GM12878 (cell line): ENCODE measurements at regions not wholly inside any gene's neighbourhood (a gene's known extent, or its start where the extent isn't known, plus 50 kb on each side); places are given as distances from the start of the nearest gene placed in this dataset.

ENCODE experiments used
- ATAC-seq: fragments of 200-7000 bp; cut with Tn5 transposase; 3 replicates; pipeline ENCODE4 v1.9.1; 2020; ENCODE audit warnings: mild to moderate bottlenecking, moderate library complexity
- BruUV-seq: library from RNA; stranded (reverse); fragments of 400-500 nt; replicated peaks from 2 replicates; lab custom pipeline; 2021; lab: Mats Ljungman, UMichigan
- CTCF ChIA-PET: fragments of 300-600 bp; sonication (Branson Sonifier 250); formaldehyde crosslinking; extraction: SDS; loops from one replicate; lab custom pipeline; 2021; ENCODE audit warnings: inconsistent platforms; lab: Yijun Ruan, JAX
- POLR2A ChIA-PET: fragments of 350-600 bp; formaldehyde crosslinking; extraction: SDS; loops from one replicate; lab custom pipeline; 2021; ENCODE audit warnings: inconsistent platforms; lab: Charles Lee
- RAD21 ChIA-PET: fragments of 300-600 bp; sonication (Branson Sonifier 250); formaldehyde crosslinking; loops from one replicate; lab custom pipeline; 2023; ENCODE audit warnings: antibody characterized with exemption; ENCODE audit not compliant: unreplicated experiment; lab: Charles Lee
- SMC1A ChIA-PET: fragments of 300-600 bp; sonication (Branson Sonifier 250); formaldehyde crosslinking; loops from one replicate; lab custom pipeline; 2023; ENCODE audit not compliant: unreplicated experiment, uncharacterized antibody; lab: Charles Lee
- DNase-seq: peaks from one replicate; pipeline ENCODE4 v3.0.0-alpha.2; 2011; ENCODE audit warnings: low read depth, low spot score
- FAIRE-seq: peaks from 3 replicates; lab custom pipeline; 2011; peaks lifted over from hg19 to GRCh38; lab: Jason Lieb, UNC
- H2AFZ ChIP-seq: 2 replicates; pipeline ENCODE4 v1.6.0; 2011; ENCODE audit warnings: low read depth, low read length, control low read depth; ENCODE audit not compliant: control insufficient read depth
- H3K27ac ChIP-seq: 2 replicates; pipeline ENCODE4 v1.5.1; 2011; ENCODE audit warnings: control low read depth; ENCODE audit not compliant: control insufficient read depth, insufficient read depth
- H3K27me3 ChIP-seq, 2 experiments: replicated peaks in 1 of 2; 2 replicates each; pipeline versions ENCODE4 v1.6.0 to v1.6.1; 2011; ENCODE audit warnings: low read length in 1 of 2; ENCODE audit not compliant: control insufficient read depth in 2 of 2, insufficient read depth in 2 of 2
- H3K36me3 ChIP-seq, 2 experiments: 2 replicates each; pipeline ENCODE4 v1.5.1; 2011; ENCODE audit warnings: low read length in 1 of 2; ENCODE audit not compliant: control insufficient read depth in 2 of 2, insufficient read depth in 2 of 2
- H3K4me1 ChIP-seq: 2 replicates; pipeline ENCODE4 v1.6.1; 2011; ENCODE audit warnings: mild to moderate bottlenecking, low read length, moderate library complexity, mixed read lengths; ENCODE audit not compliant: control insufficient read depth, insufficient read depth
- H3K4me2 ChIP-seq: 2 replicates; pipeline ENCODE4 v1.6.0; 2011; ENCODE audit warnings: control low read depth; ENCODE audit not compliant: control insufficient read depth, insufficient read depth
- H3K4me3 ChIP-seq: fragments of 200-600 bp; sonication (generic); 2 replicates; pipeline ENCODE4 v1.5.1; 2016
- H3K79me2 ChIP-seq: 2 replicates; pipeline ENCODE4 v1.6.0; 2011; ENCODE audit warnings: low read length; ENCODE audit not compliant: control insufficient read depth, insufficient read depth
- H3K9ac ChIP-seq: 2 replicates; pipeline ENCODE4 v1.8.0; 2011; ENCODE audit warnings: low read length, control low read depth, mixed read lengths; ENCODE audit not compliant: control insufficient read depth, insufficient read depth
- H3K9me3 ChIP-seq: replicated peaks from 3 replicates; pipeline ENCODE4 v1.5.1; 2011; ENCODE audit warnings: mild to moderate bottlenecking, low read length; ENCODE audit not compliant: control insufficient read depth, insufficient read depth
- H4K20me1 ChIP-seq: 2 replicates; pipeline ENCODE4 v1.6.0; 2011; ENCODE audit not compliant: control insufficient read depth, insufficient read depth
- BCL11A ChIP-seq: IDR thresholded peaks from 2 replicates; pipeline ENCODE4 v1.6.1; 2011; ENCODE audit warnings: low read depth, low read length
- BHLHE40 ChIP-seq, 2 experiments: fragments of 450-650 bp in 1 of 2; IDR thresholded peaks; 2 replicates each; pipeline ENCODE4 v1.6.1; 2011 to 2017; ENCODE audit warnings: low read depth in 2 of 2, borderline replicate concordance in 1 of 2, improper control_type of control experiment in 1 of 2, low read length in 1 of 2, mild to moderate bottlenecking in 1 of 2
- MEF2A ChIP-seq: IDR thresholded peaks from 2 replicates; pipeline ENCODE4 v1.6.1; 2011; ENCODE audit warnings: low read depth, mild to moderate bottlenecking, low read length, moderate library complexity; ENCODE audit not compliant: insufficient read depth
- MTA2 ChIP-seq: fragments of 450-650 bp; IDR thresholded peaks from 2 replicates; pipeline ENCODE4 v1.6.1; 2016; ENCODE audit warnings: low read depth, mild to moderate bottlenecking, moderate library complexity
- NR2C2 ChIP-seq: IDR thresholded peaks from 2 replicates; pipeline ENCODE4 v1.6.1; 2011; ENCODE audit warnings: borderline replicate concordance, low read depth; ENCODE audit not compliant: control insufficient read depth, insufficient read length
- PML ChIP-seq: IDR thresholded peaks from 2 replicates; pipeline ENCODE4 v1.6.1; 2012; ENCODE audit warnings: low read length, inconsistent platforms
- RFX5 ChIP-seq: IDR thresholded peaks from 2 replicates; pipeline ENCODE4 v1.6.1; 2011; ENCODE audit warnings: low read depth, low read length, improper control_type of control experiment
- SREBF2 ChIP-seq: IDR thresholded peaks from 2 replicates; pipeline ENCODE4 v1.6.1; 2012; ENCODE audit warnings: mild to moderate bottlenecking, low read length
- TBL1XR1 ChIP-seq: IDR thresholded peaks from 2 replicates; pipeline ENCODE4 v1.6.1; 2012; ENCODE audit warnings: low read depth, low read length, improper control_type of control experiment
- WGBS: methylation state at CpG from one replicate; pipeline ENCODE4 v1.1.6; 2016; ENCODE audit warnings: low lambda C conversion rate; ENCODE audit not compliant: insufficient replicate concordance, insufficient coverage; ENCODE audit errors: missing lambda C conversion rate; 5-methylcytosine and 5-hydroxymethylcytosine counted together
- in situ Hi-C: fragments of 300-500 bp; cut with MboI; formaldehyde crosslinking; loops from 9 replicates; pipeline ENCODE4 v1.14.3; 2018; ENCODE audit warnings: mixed read lengths
- intact Hi-C: fragments of 100-400 bp; cut with micrococcal nuclease; formaldehyde crosslinking; loops from one replicate; pipeline ENCODE4 v1.14.2; 2022; ENCODE audit not compliant: unreplicated experiment
- TF ChIP-seq, protein P1 (sequence below): IDR thresholded peaks from 2 replicates; pipeline ENCODE4 v1.6.1; 2012; ENCODE audit warnings: low read depth, low read length, improper control_type of control experiment
- TF ChIP-seq, protein P2 (sequence below): fragments of 450-650 bp; formaldehyde crosslinking; IDR thresholded peaks from 2 replicates; pipeline ENCODE4 v1.5.0; 2022; ENCODE audit warnings: mild to moderate bottlenecking, missing genetic modification characterization
- TF ChIP-seq, protein P3 (sequence below): fragments of 450-650 bp; IDR thresholded peaks from 2 replicates; pipeline ENCODE4 v1.6.1; 2016; ENCODE audit warnings: mild to moderate bottlenecking

DNA sequence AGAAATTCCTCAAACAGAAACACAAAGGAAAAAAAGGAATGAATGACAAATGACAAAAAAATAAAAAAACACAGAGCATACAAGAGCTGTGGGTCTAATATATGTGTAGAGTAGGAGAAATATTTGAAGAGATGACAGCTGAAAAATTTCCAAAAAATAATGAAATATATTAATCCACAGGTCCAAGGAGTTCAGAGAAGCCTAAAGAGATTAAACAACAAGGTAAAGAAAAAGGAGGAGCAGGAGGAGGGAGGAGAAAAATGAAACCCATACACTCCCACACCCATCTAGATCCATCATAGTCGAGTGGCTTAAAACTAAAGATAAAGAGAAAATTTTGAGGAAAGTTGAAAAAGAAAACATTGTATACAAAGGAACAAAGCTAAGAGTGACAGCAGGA, 182.4 kb upstream of the MAP3K1 start:
- TF ChIP-seq TBL1XR1 (no peak), NR2C2 (no peak), SREBF2 (no peak), BHLHE40 (IDR thresholded peaks at IDR 0.05; ENCODE audit: borderline replicate concordance in 1 of 2, low read depth in 2 of 2, low read length in 1 of 2) (no peak), MTA2 (no peak)
- RAD21 ChIA-PET = interaction anchor here (1.7 kb wide), 1 partner anchor 205 kb away, joined by 6 read pairs; no protein-coding TSS in a partner anchor
- intact Hi-C loops (no loop called here), in situ Hi-C loops (no loop called here)
- CTCF ChIA-PET = interaction anchor here (0.6 kb wide), 1 partner anchor 55 kb away, joined by 3 read pairs; no protein-coding TSS in a partner anchor
- H3K9me3 ChIP-seq = no peaks in the 10 kb centered on the region; the same call in 2 of the 3 replicates
- POLR2A ChIA-PET = no interaction called here
- SMC1A ChIA-PET = interaction anchor here (1.1 to 1.4 kb wide), 3 partner anchors 11 to 51 kb away, joined by 3 read pairs; no protein-coding TSS in a partner anchor
- H3K4me2 ChIP-seq = no peak overlapping the region
- no peak overlapping the region for H3K4me3 ChIP-seq
- no peaks in the 10 kb centered on the region for H3K79me2 ChIP-seq
- DNase-seq (no peak), FAIRE-seq (no peak), ATAC-seq (no peak)
- H3K4me1 ChIP-seq = no peaks in the 10 kb centered on the region
- no peaks in the 10 kb centered on the region for H3K27me3 ChIP-seq
- H3K9ac ChIP-seq = no peak overlapping the region
- H3K36me3 ChIP-seq = no peaks in the 10 kb centered on the region
- no peak overlapping the region for H2AFZ ChIP-seq
- WGBS = 0% methylated on average over 1 of the region's 1 CpG
- no peak overlapping the region for H3K27ac ChIP-seq
- no peaks in the 10 kb centered on the region for H4K20me1 ChIP-seq
- no TSS peak for BruUV-seq

DNA sequence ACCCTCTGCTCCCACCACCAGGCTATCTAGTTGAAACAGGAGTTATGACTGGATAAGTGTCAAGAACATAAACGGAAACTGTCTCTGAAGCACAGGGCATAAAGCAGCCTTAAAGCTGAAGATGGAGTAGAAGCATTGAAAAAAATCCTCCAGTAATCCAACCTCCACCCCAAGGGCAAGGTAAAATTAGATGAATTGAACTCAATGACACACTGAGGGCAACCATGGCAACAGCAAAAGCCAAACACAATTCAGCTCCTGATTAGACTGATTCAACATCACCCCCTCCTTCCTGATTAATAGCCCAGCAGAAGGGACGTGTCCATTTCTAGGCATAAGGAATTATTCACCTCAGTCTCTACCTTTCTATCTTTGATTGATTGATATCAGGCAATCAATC, 183.2 kb upstream of the MAP3K1 start:
- ATAC-seq (no peak), DNase-seq (no peak), FAIRE-seq (no peak)
- Histone ChIP-seq H3K27ac (no peak overlapping the region), H2AFZ (no peak overlapping the region), H3K36me3 (no peaks in the 10 kb centered on the region), H3K4me2 (no peak overlapping the region), H3K9me3 (no peaks in the 10 kb centered on the region; the same call in 2 of the 3 replicates), H3K79me2 (no peaks in the 10 kb centered on the region), H3K4me1 (no peaks in the 10 kb centered on the region), H3K4me3 (no peak overlapping the region), H4K20me1 (no peaks in the 10 kb centered on the region), H3K9ac (no peak overlapping the region), H3K27me3 (no peaks in the 10 kb centered on the region)
- POLR2A ChIA-PET = no interaction called here
- 52% methylated on average over 2 of the region's 2 CpGs for WGBS
- CTCF ChIA-PET = interaction anchor here (0.6 kb wide), 1 partner anchor 56 kb away, joined by 3 read pairs; no protein-coding TSS in a partner anchor
- RAD21 ChIA-PET = no interaction called here
- SMC1A ChIA-PET = interaction anchor here (1.2 kb wide), 1 partner anchor 12 kb away, joined by 3 read pairs; no protein-coding TSS in a partner anchor
- BruUV-seq = no TSS peak
- intact Hi-C loops = no loop called here
- in situ Hi-C loops = no loop called here
- no peak for TF ChIP-seq BCL11A
- TF ChIP-seq, protein P1, sequence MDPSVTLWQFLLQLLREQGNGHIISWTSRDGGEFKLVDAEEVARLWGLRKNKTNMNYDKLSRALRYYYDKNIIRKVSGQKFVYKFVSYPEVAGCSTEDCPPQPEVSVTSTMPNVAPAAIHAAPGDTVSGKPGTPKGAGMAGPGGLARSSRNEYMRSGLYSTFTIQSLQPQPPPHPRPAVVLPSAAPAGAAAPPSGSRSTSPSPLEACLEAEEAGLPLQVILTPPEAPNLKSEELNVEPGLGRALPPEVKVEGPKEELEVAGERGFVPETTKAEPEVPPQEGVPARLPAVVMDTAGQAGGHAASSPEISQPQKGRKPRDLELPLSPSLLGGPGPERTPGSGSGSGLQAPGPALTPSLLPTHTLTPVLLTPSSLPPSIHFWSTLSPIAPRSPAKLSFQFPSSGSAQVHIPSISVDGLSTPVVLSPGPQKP = no peak
- TF ChIP-seq, protein P2, sequence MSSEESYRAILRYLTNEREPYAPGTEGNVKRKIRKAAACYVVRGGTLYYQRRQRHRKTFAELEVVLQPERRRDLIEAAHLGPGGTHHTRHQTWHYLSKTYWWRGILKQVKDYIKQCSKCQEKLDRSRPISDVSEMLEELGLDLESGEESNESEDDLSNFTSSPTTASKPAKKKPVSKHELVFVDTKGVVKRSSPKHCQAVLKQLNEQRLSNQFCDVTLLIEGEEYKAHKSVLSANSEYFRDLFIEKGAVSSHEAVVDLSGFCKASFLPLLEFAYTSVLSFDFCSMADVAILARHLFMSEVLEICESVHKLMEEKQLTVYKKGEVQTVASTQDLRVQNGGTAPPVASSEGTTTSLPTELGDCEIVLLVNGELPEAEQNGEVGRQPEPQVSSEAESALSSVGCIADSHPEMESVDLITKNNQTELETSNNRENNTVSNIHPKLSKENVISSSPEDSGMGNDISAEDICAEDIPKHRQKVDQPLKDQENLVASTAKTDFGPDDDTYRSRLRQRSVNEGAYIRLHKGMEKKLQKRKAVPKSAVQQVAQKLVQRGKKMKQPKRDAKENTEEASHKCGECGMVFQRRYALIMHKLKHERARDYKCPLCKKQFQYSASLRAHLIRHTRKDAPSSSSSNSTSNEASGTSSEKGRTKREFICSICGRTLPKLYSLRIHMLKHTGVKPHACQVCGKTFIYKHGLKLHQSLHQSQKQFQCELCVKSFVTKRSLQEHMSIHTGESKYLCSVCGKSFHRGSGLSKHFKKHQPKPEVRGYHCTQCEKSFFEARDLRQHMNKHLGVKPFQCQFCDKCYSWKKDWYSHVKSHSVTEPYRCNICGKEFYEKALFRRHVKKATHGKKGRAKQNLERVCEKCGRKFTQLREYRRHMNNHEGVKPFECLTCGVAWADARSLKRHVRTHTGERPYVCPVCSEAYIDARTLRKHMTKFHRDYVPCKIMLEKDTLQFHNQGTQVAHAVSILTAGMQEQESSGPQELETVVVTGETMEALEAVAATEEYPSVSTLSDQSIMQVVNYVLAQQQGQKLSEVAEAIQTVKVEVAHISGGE (CRISPR knock-in tag) = no peak
- no peak for TF ChIP-seq PML
- TF ChIP-seq RFX5 = no peak
- TF ChIP-seq, protein P3, sequence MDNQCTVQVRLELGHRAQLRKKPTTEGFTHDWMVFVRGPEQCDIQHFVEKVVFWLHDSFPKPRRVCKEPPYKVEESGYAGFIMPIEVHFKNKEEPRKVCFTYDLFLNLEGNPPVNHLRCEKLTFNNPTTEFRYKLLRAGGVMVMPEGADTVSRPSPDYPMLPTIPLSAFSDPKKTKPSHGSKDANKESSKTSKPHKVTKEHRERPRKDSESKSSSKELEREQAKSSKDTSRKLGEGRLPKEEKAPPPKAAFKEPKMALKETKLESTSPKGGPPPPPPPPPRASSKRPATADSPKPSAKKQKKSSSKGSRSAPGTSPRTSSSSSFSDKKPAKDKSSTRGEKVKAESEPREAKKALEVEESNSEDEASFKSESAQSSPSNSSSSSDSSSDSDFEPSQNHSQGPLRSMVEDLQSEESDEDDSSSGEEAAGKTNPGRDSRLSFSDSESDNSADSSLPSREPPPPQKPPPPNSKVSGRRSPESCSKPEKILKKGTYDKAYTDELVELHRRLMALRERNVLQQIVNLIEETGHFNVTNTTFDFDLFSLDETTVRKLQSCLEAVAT = no peak
- no peak for TF ChIP-seq MEF2A
